Glutamatergic neuron (in vitro differentiated cells): ENCODE measurements at regions not wholly inside any gene's neighbourhood (a gene's known extent, or its start where the extent isn't known, plus 50 kb on each side); places are given as distances from the start of the nearest gene placed in this dataset.

Experiments used
- DNase-seq: peaks from one replicate; pipeline ENCODE4 v3.0.0; 2022
- H3K27ac Mint-ChIP-seq: one replicate; pipeline ENCODE4 v1.8.0; 2020; ENCODE audit warnings: mild to moderate bottlenecking, mixed read lengths, inconsistent platforms; ENCODE audit not compliant: unreplicated experiment
- H3K27me3 Mint-ChIP-seq: one replicate; pipeline ENCODE4 v1.8.0; 2020; ENCODE audit warnings: mild to moderate bottlenecking, moderate library complexity, mixed read lengths, inconsistent platforms; ENCODE audit not compliant: unreplicated experiment
- H3K36me3 Mint-ChIP-seq: one replicate; pipeline ENCODE4 v1.8.0; 2020; ENCODE audit warnings: mild to moderate bottlenecking, mixed read lengths, inconsistent platforms; ENCODE audit not compliant: unreplicated experiment
- H3K4me1 Mint-ChIP-seq: one replicate; pipeline ENCODE4 v1.8.0; 2020; ENCODE audit warnings: mild to moderate bottlenecking, low read depth, mixed read lengths, inconsistent platforms; ENCODE audit not compliant: unreplicated experiment
- H3K4me3 Mint-ChIP-seq: one replicate; pipeline ENCODE4 v1.8.0; 2020; ENCODE audit warnings: mild to moderate bottlenecking, mixed read lengths, inconsistent platforms; ENCODE audit not compliant: unreplicated experiment
- H3K9me3 Mint-ChIP-seq: one replicate; pipeline ENCODE4 v1.8.0; 2020; ENCODE audit warnings: mild to moderate bottlenecking, moderate library complexity, mixed read lengths, inconsistent platforms; ENCODE audit not compliant: unreplicated experiment
- CTCF ChIP-seq: fragments of 200-600 bp; sonication (generic); IDR thresholded peaks from one replicate; pipeline ENCODE4 v1.5.0; 2021; ENCODE audit not compliant: partially characterized antibody, unreplicated experiment

- peaks cover 11% of the 10 kb centered on the region for H3K36me3 Mint-ChIP-seq
- no peaks in the 10 kb centered on the region for H3K4me1 Mint-ChIP-seq
- H3K27ac Mint-ChIP-seq: no peak overlapping the region
- TF ChIP-seq CTCF: no peak
- no peak for DNase-seq
- H3K9me3 Mint-ChIP-seq: no peaks in the 10 kb centered on the region
- H3K27me3 Mint-ChIP-seq: peaks cover 3% of the 10 kb centered on the region
- no peak overlapping the region for H3K4me3 Mint-ChIP-seq
Measured at GRCh38 chr12:91805031-91805430, 340.6 kb downstream of the BTG1 start.

GRCh38 chr12:91804533-91804932 is 341.1 kb downstream of the BTG1 start:
- DNase-seq: no peak
- Mint-ChIP-seq H3K36me3 (peaks cover 11% of the 10 kb centered on the region), H3K4me3 (no peak overlapping the region), H3K4me1 (no peaks in the 10 kb centered on the region), H3K9me3 (no peaks in the 10 kb centered on the region), H3K27ac (no peak overlapping the region), H3K27me3 (peaks cover 3% of the 10 kb centered on the region)
- no peak for TF ChIP-seq CTCF

GRCh38 chr12:91801048-91801447 is 344.6 kb downstream of the BTG1 start:
- Mint-ChIP-seq H3K4me1 (no peaks in the 10 kb centered on the region), H3K9me3 (no peaks in the 10 kb centered on the region), H3K36me3 (peaks cover 6% of the 10 kb centered on the region), H3K4me3 (no peak overlapping the region), H3K27ac (no peak overlapping the region), H3K27me3 (no peaks in the 10 kb centered on the region)
- DNase-seq: no peak
- TF ChIP-seq CTCF: no peak

GRCh38 chr12:91793676-91794075 is 352.0 kb downstream of the BTG1 start:
- DNase-seq: no peak
- no peaks in the 10 kb centered on the region for H3K4me1 Mint-ChIP-seq
- no peak for TF ChIP-seq CTCF
- H3K27ac Mint-ChIP-seq: no peak overlapping the region
- no peaks in the 10 kb centered on the region for H3K36me3 Mint-ChIP-seq
- H3K4me3 Mint-ChIP-seq: no peak overlapping the region
- H3K27me3 Mint-ChIP-seq: no peaks in the 10 kb centered on the region
- no peaks in the 10 kb centered on the region for H3K9me3 Mint-ChIP-seq

- no peak for DNase-seq
- H3K4me3 Mint-ChIP-seq: no peak overlapping the region
- H3K4me1 Mint-ChIP-seq: no peaks in the 10 kb centered on the region
- no peaks in the 10 kb centered on the region for H3K36me3 Mint-ChIP-seq
- TF ChIP-seq CTCF: no peak
- no peaks in the 10 kb centered on the region for H3K27me3 Mint-ChIP-seq
- H3K27ac Mint-ChIP-seq: no peak overlapping the region
- H3K9me3 Mint-ChIP-seq: no peaks in the 10 kb centered on the region
Measured at GRCh38 chr12:91792597-91792996, 353.0 kb downstream of the BTG1 start.
